Testis (tissue), 2 donors: ENCODE measurements at regions not wholly inside any gene's neighbourhood (a gene's known extent, or its start where the extent isn't known, plus 50 kb on each side); places are given as distances from the start of the nearest gene placed in this dataset.

Source experiments
- CTCF ChIP-seq, 3 experiments: fragments of 450-650 bp in 2 of 3; fragments of 200-600 bp in 1 of 3; sonication (generic) in 1 of 3; IDR thresholded peaks; one replicate each; pipeline ENCODE4 v1.5.1; 2016 to 2019; ENCODE audit warnings: antibody characterized with exemption in 3 of 3, mild to moderate bottlenecking in 2 of 3, moderate library complexity in 1 of 3
- POLR2A ChIP-seq: fragments of 450-650 bp; IDR thresholded peaks from one replicate; pipeline ENCODE4 v1.6.1; 2017; ENCODE audit warnings: antibody characterized with exemption, mild to moderate bottlenecking, moderate library complexity

GRCh38 chr3:94187697-94188096 lies 124.8 kb downstream of the NSUN3 start:
- TF ChIP-seq CTCF (IDR thresholded peaks at IDR 0.05) = no peak
- no peak for TF ChIP-seq POLR2A
